ENCODE measurements at regions not wholly inside any gene's neighbourhood (a gene's known extent, or its start where the extent isn't known, plus 50 kb on each side); places are given as distances from the start of the nearest gene placed in this dataset.
"Not testable (repeated sequence)": the region's sequence is repeated elsewhere in the genome, so short reads cannot be mapped to it uniquely, and the experiment has no call there.

- DNase-seq (ENCODE audit: low read depth) = no peak
Measured at GRCh38 chr7:91690541-91691070, 189.9 kb downstream of the MTERF1 start.

- no peak for DNase-seq (ENCODE audit: low read depth)
Measured at GRCh38 chr7:91691865-91692264, 188.6 kb downstream of the MTERF1 start.

GRCh38 chr7:91692800-91693199 is 187.7 kb downstream of the MTERF1 start:
- DNase-seq (ENCODE audit: low read depth) = peak; percentile 27

- no peak for DNase-seq (ENCODE audit: low read depth)
Measured at GRCh38 chr7:91694351-91694841, 186.1 kb downstream of the MTERF1 start.

- DNase-seq (ENCODE audit: low read depth) = no peak
Measured at GRCh38 chr7:91710881-91711280, 169.6 kb downstream of the MTERF1 start.

GRCh38 chr7:91713669-91714068 is 166.8 kb downstream of the MTERF1 start:
- DNase-seq (ENCODE audit: low read depth) = no peak

GRCh38 chr7:91717681-91718470 is 162.6 kb downstream of the MTERF1 start:
- DNase-seq (ENCODE audit: low read depth) = no peak

- DNase-seq (ENCODE audit: low read depth) = no peak
Measured at GRCh38 chr7:91719008-91719407, 161.5 kb downstream of the MTERF1 start.

GRCh38 chr7:91720260-91720937 is 160.1 kb downstream of the MTERF1 start:
- no peak for DNase-seq (ENCODE audit: low read depth)

GRCh38 chr7:91722831-91723230 is 157.7 kb downstream of the MTERF1 start:
- no peak for DNase-seq (ENCODE audit: low read depth)

- not testable (repeated sequence) for DNase-seq (ENCODE audit: low read depth)
Measured at GRCh38 chr7:91729046-91729445, 151.5 kb downstream of the MTERF1 start.

- no peak for DNase-seq (ENCODE audit: low read depth)
Measured at GRCh38 chr7:91731976-91732375, 148.5 kb downstream of the MTERF1 start.

- DNase-seq (ENCODE audit: low read depth) = no peak
Measured at GRCh38 chr7:91749418-91749817, 131.1 kb downstream of the MTERF1 start.

GRCh38 chr7:91750091-91750490 is 130.4 kb downstream of the MTERF1 start:
- DNase-seq (ENCODE audit: low read depth) = no peak

- DNase-seq (ENCODE audit: low read depth) = no peak
Measured at GRCh38 chr7:91752102-91752501, 128.4 kb downstream of the MTERF1 start.

- peak; percentile 2 for DNase-seq (ENCODE audit: low read depth)
Measured at GRCh38 chr7:91754280-91754679, 126.2 kb downstream of the MTERF1 start.

GRCh38 chr7:91755121-91755520 is 125.4 kb downstream of the MTERF1 start:
- DNase-seq (ENCODE audit: low read depth) = peak; percentile 52

- DNase-seq (ENCODE audit: low read depth) = peak; percentile 37
Measured at GRCh38 chr7:91759205-91759863, 121.2 kb downstream of the MTERF1 start.

GRCh38 chr7:91767820-91768219 is 112.7 kb downstream of the MTERF1 start:
- DNase-seq (ENCODE audit: low read depth) = no peak

GRCh38 chr7:91771394-91771793 is 109.1 kb downstream of the MTERF1 start:
- DNase-seq (ENCODE audit: low read depth) = peak; percentile 42

- peak; percentile 16 for DNase-seq (ENCODE audit: low read depth)
Measured at GRCh38 chr7:91771921-91772815, 108.3 kb downstream of the MTERF1 start.

Data from amniotic epithelial cell (primary cell).